ENCODE measurements at regions not wholly inside any gene's neighbourhood (a gene's known extent, or its start where the extent isn't known, plus 50 kb on each side); places are given as distances from the start of the nearest gene placed in this dataset.

GRCh38 chr6:47362857-47363461 lies 53.3 kb upstream of the TNFRSF21 start (continued):
- TF ChIP-seq NKRF (conservative IDR thresholded peaks at IDR 0.05), result no peak
- no peak for TF ChIP-seq ETV6 (conservative IDR thresholded peaks at IDR 0.05 in 1 of 2, IDR thresholded peaks at IDR 0.05 in 1 of 2; ENCODE audit: borderline replicate concordance in 1 of 2, low read depth in 1 of 2)
- no peak for TF ChIP-seq NR2C1 (IDR thresholded peaks at IDR 0.05)
- no peak for TF ChIP-seq NR2C2 (IDR thresholded peaks at IDR 0.05; ENCODE audit: borderline replicate concordance, control insufficient read depth, insufficient read length, low read depth)
- no peak for TF ChIP-seq PKNOX1 (IDR thresholded peaks at IDR 0.05)

GRCh38 chr6:47363736-47364135 lies 54.0 kb upstream of the TNFRSF21 start:
- Histone ChIP-seq H3K9ac (ENCODE audit: control insufficient read depth, insufficient read depth, low read length) (no peak overlapping the region), H3K9me3 (replicated peaks; ENCODE audit: control insufficient read depth, insufficient read depth, low read length) (no peaks in the 10 kb centered on the region), H3K4me1 (ENCODE audit: control insufficient read depth, insufficient read depth, low read length) (peaks cover 12% of the 10 kb centered on the region; the same call in 1 of the 2 replicates), H4K20me1 (ENCODE audit: control insufficient read depth, insufficient read depth) (no peaks in the 10 kb centered on the region), H2AFZ (ENCODE audit: control insufficient read depth, low read depth, low read length) (no peak overlapping the region), H3K4me2 (ENCODE audit: control insufficient read depth, insufficient read depth) (no peak overlapping the region), H3K27ac (ENCODE audit: control insufficient read depth, insufficient read depth) (no peak overlapping the region), H3K36me3 (ENCODE audit: control insufficient read depth in 2 of 2, insufficient read depth in 2 of 2, low read length in 1 of 2) (no peaks in the 10 kb centered on the region), H3K27me3 (replicated peaks in 1 of 2; ENCODE audit: control insufficient read depth in 2 of 2, insufficient read depth in 2 of 2, low read length in 1 of 2) (no peaks in the 10 kb centered on the region), H3K79me2 (ENCODE audit: control insufficient read depth, insufficient read depth, low read length) (no peaks in the 10 kb centered on the region), H3K4me3 (no peak overlapping the region)
- ChIA-PET CTCF (interaction anchor here (1.5 kb wide), 1 partner anchor 9 kb away, joined by 5 read pairs; no protein-coding TSS in a partner anchor), RAD21 (ENCODE audit: unreplicated experiment) (no interaction called here), POLR2A (no interaction called here), SMC1A (ENCODE audit: uncharacterized antibody, unreplicated experiment) (no interaction called here)
- FAIRE-seq (no peak), DNase-seq (ENCODE audit: low read depth, low spot score) (no peak), ATAC-seq (no peak)
- BruUV-seq (replicated peaks), result no TSS peak
- intact Hi-C loops (cut with micrococcal nuclease; ENCODE audit: unreplicated experiment), result no loop called here
- in situ Hi-C loops (cut with MboI), result no loop called here
- TF ChIP-seq NR2F1 (conservative IDR thresholded peaks at IDR 0.05), result no peak
- TF ChIP-seq POLR2A (IDR thresholded peaks at IDR 0.05; ENCODE audit: low read depth, low read length), result no peak
- no peak for TF ChIP-seq ATF3 (IDR thresholded peaks at IDR 0.05; ENCODE audit: borderline replicate concordance, extremely low read depth, low read depth, low read length)
- no peak for TF ChIP-seq MTA3 (IDR thresholded peaks at IDR 0.05; ENCODE audit: borderline replicate concordance, low read length)
- TF ChIP-seq USF1 (IDR thresholded peaks at IDR 0.05; ENCODE audit: borderline replicate concordance, extremely low read length, insufficient read depth, low read depth, low read length), result no peak
- no peak for TF ChIP-seq MEF2B (IDR thresholded peaks at IDR 0.05; ENCODE audit: partially characterized antibody, poor library complexity, severe bottlenecking)
- no peak for TF ChIP-seq JUND (IDR thresholded peaks at IDR 0.05; ENCODE audit: low read depth, low read length)
- TF ChIP-seq IRF5 (IDR thresholded peaks at IDR 0.05; ENCODE audit: borderline replicate concordance), result no peak
